ENCODE measurements at regions not wholly inside any gene's neighbourhood (a gene's known extent, or its start where the extent isn't known, plus 50 kb on each side); places are given as distances from the start of the nearest gene placed in this dataset.

GRCh38 chr16:48907906-48908634, 298.1 kb upstream of the N4BP1 start:
- H3K9ac ChIP-seq (ENCODE audit: low read length): no peak overlapping the region
- DNase-seq (ENCODE audit: low read depth, low spot score) (no peak), ATAC-seq (no peak)
- no peaks in the 10 kb centered on the region for H3K9me2 ChIP-seq (ENCODE audit: insufficient read depth)
- no TSS peak for BruUV-seq (replicated peaks)
- no peaks in the 10 kb centered on the region for H3K79me2 ChIP-seq (ENCODE audit: insufficient read depth, low read length)
- H3K36me3 ChIP-seq (ENCODE audit: control insufficient read depth in 1 of 2, insufficient read depth in 2 of 2, low read length in 2 of 2): no peaks in the 10 kb centered on the region
- no peaks in the 10 kb centered on the region for H3K9me3 ChIP-seq (ENCODE audit: control insufficient read depth in 1 of 2, insufficient read depth in 1 of 2, low read depth in 1 of 2, low read length in 2 of 2)
- H3K4me1 ChIP-seq (ENCODE audit: control insufficient read depth in 1 of 2, insufficient read depth in 2 of 2, low read length in 2 of 2): no peaks in the 10 kb centered on the region
- H3K27ac ChIP-seq (ENCODE audit: low read depth, low read length): no peak overlapping the region
- H2AFZ ChIP-seq (ENCODE audit: low read depth, low read length, poor library complexity, severe bottlenecking): no peak overlapping the region
- H3K4me2 ChIP-seq (ENCODE audit: low read length): no peak overlapping the region
- RAD21 ChIA-PET (ENCODE audit: low non-redundant PET in 1 of 2, low total read pairs in 2 of 2, uncharacterized antibody in 2 of 2, unreplicated experiment in 2 of 2): no interaction called here
- H3K27me3 ChIP-seq (ENCODE audit: insufficient read depth, low read length): peaks cover 12% of the 10 kb centered on the region; the same call in 1 of the 2 replicates
- POLR2A ChIA-PET: no interaction called here
- intact Hi-C loops (cut with micrococcal nuclease): no loop called here
- CTCF ChIA-PET: no interaction called here
- TF ChIP-seq REST (IDR thresholded peaks at IDR 0.05; ENCODE audit: low read depth): no peak
- no peak for TF ChIP-seq CTCF (IDR thresholded peaks at IDR 0.05 in 2 of 3, conservative IDR thresholded peaks at IDR 0.05 in 1 of 3; ENCODE audit: borderline replicate concordance in 1 of 3, insufficient read depth in 1 of 3, low read depth in 2 of 3, low read length in 2 of 3)
- TF ChIP-seq EGR1 (IDR thresholded peaks at IDR 0.05; ENCODE audit: low read depth): no peak
- no peak for TF ChIP-seq SRF (IDR thresholded peaks at IDR 0.05; ENCODE audit: low read depth)
- no peak for TF ChIP-seq RAD21 (IDR thresholded peaks at IDR 0.05; ENCODE audit: low read depth)
- H4K20me1 ChIP-seq (ENCODE audit: insufficient read depth): no peaks in the 10 kb centered on the region
- H3K4me3 ChIP-seq (replicated peaks in 1 of 2; ENCODE audit: low read depth in 1 of 2, low read length in 2 of 2): no peak overlapping the region
